ENCODE measurements at regions not wholly inside any gene's neighbourhood (a gene's known extent, or its start where the extent isn't known, plus 50 kb on each side); places are given as distances from the start of the nearest gene placed in this dataset.

DNA sequence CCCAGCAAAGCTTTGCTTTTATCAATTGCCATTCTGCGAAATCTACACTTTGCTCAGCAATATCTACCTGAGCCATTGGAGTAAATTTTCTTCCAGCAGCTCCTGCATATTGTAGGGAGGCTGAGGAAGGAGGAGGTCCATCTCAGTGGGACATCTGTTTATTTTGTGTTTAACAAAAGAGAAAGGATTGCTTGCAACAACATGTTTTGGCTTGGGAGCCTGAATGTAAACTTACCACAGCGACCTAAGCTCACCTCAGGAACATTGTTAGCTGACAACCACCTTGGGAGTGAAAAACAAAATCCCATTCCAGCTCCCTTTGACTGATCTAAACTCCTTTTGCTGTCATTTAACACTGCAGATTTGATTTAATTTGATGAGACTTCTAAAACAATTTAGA is 356.1 kb downstream of the SS18 start:
- H3K27me3 ChIP-seq (ENCODE audit: control insufficient read depth in 2 of 2, insufficient read depth in 2 of 2, low read length in 2 of 2), result no peaks in the 10 kb centered on the region
- no peaks in the 10 kb centered on the region for H3K4me1 ChIP-seq (ENCODE audit: control insufficient read depth in 2 of 2, insufficient read depth in 2 of 2, low read length in 2 of 2)
- H3K9me3 ChIP-seq (ENCODE audit: control insufficient read depth in 2 of 3, low read length in 3 of 3), result no peaks in the 10 kb centered on the region
- H3K4me3 ChIP-seq (ENCODE audit: low read length), result no peak overlapping the region
- Mint-ChIP-seq H3K9me3 (peaks cover 0 to 18% (median 10%) of the 10 kb centered on the region in 11 donors), H3K4me3 (no peak overlapping the region), H3K4me1 (no peaks in the 10 kb centered on the region), H3K27me3 (peaks cover 0 to 42% (median 18%) of the 10 kb centered on the region in 5 donors), H3K36me3 (no peaks in the 10 kb centered on the region), H3K27ac (no peak overlapping the region)
- DNase-seq, result no peak
- H3K27ac ChIP-seq (ENCODE audit: low read depth, low read length), result no peak overlapping the region
- ChIA-PET CTCF (no interaction called here), POLR2A (no interaction called here)
- H3K36me3 ChIP-seq (ENCODE audit: control insufficient read depth in 2 of 3, insufficient read depth in 3 of 3, low read length in 3 of 3), result no peaks in the 10 kb centered on the region
- no peak for ATAC-seq
- intact Hi-C loops (cut with micrococcal nuclease), result no loop called here

DNA sequence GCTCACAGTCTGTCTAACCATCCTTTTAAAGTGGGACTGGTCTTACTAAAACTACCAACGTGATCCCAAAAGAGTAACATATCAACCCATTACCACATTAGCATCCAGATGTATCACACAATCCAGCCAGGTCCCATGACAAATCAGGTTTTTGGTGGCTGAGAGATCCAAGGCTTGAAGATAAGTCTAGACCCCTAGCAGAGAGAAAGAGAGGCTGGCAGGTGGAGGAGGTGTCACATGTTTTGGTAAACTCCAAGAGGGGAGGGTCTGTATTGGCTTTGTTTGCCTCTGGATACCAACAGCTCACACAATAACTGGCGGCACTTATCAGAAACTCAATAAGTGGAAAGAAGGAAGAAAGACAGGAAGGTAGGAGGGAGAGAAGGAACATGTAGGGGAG is 357.6 kb downstream of the SS18 start:
- POLR2A ChIA-PET, result no interaction called here
- H3K27ac Mint-ChIP-seq, result no peak overlapping the region
- H3K27ac ChIP-seq (ENCODE audit: low read depth, low read length), result no peak overlapping the region

DNA sequence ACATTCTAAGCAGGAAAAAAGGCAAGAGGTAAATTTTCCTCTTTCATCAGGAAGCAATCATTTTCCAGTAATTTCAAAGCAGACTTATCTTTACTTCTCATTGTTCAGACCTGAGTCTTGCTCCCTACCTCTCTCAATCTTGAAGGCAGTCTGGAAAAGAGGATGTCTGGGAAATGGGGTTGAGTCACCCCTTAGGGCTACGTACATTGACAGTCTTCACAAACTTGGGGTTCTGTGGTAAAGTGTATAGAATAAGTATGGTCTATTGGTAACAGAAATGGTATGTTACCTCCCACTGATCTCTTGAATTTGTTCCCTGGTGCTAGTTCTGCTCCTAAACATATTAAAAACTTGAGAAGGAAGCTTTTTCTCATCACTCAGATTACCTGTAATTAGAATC is 361.3 kb downstream of the SS18 start:
- Mint-ChIP-seq H3K4me1 (no peaks in the 10 kb centered on the region), H3K27ac (no peak overlapping the region), H3K9me3 (peaks cover 0 to 22% (median 12%) of the 10 kb centered on the region in 11 donors), H3K27me3 (peaks cover 0 to 35% (median 34%) of the 10 kb centered on the region in 5 donors), H3K36me3 (no peaks in the 10 kb centered on the region), H3K4me3 (no peak overlapping the region)
- H3K27me3 ChIP-seq (ENCODE audit: control insufficient read depth in 2 of 2, insufficient read depth in 2 of 2, low read length in 2 of 2), result no peaks in the 10 kb centered on the region
- intact Hi-C loops (cut with micrococcal nuclease), result no loop called here
- CTCF ChIA-PET, result no interaction called here
- ATAC-seq (no peak), DNase-seq (no peak)
- H3K27ac ChIP-seq (ENCODE audit: low read depth, low read length), result no peak overlapping the region
- H3K4me1 ChIP-seq (ENCODE audit: control insufficient read depth in 2 of 2, insufficient read depth in 2 of 2, low read length in 2 of 2), result no peaks in the 10 kb centered on the region
- POLR2A ChIA-PET, result no interaction called here
- H3K4me3 ChIP-seq (ENCODE audit: low read length), result no peak overlapping the region
- H3K9me3 ChIP-seq (ENCODE audit: control insufficient read depth in 2 of 3, low read length in 3 of 3), result no peaks in the 10 kb centered on the region
- no peaks in the 10 kb centered on the region for H3K36me3 ChIP-seq (ENCODE audit: control insufficient read depth in 2 of 3, insufficient read depth in 3 of 3, low read length in 3 of 3)

More for the DNA sequence above, 357.6 kb downstream of the SS18 start:
- Mint-ChIP-seq H3K9me3 (peaks cover 0 to 22% (median 12%) of the 10 kb centered on the region in 11 donors), H3K27me3 (peaks cover 0 to 37% (median 18%) of the 10 kb centered on the region in 5 donors), H3K4me3 (no peak overlapping the region), H3K4me1 (no peaks in the 10 kb centered on the region), H3K36me3 (no peaks in the 10 kb centered on the region)
- DNase-seq (no peak), ATAC-seq (no peak)
- Histone ChIP-seq H3K4me1 (ENCODE audit: control insufficient read depth in 2 of 2, insufficient read depth in 2 of 2, low read length in 2 of 2) (no peaks in the 10 kb centered on the region), H3K36me3 (ENCODE audit: control insufficient read depth in 2 of 3, insufficient read depth in 3 of 3, low read length in 3 of 3) (no peaks in the 10 kb centered on the region), H3K4me3 (ENCODE audit: low read length) (no peak overlapping the region), H3K27me3 (ENCODE audit: control insufficient read depth in 2 of 2, insufficient read depth in 2 of 2, low read length in 2 of 2) (no peaks in the 10 kb centered on the region), H3K9me3 (ENCODE audit: control insufficient read depth in 2 of 3, low read length in 3 of 3) (no peaks in the 10 kb centered on the region)
- CTCF ChIA-PET, result no interaction called here
- intact Hi-C loops (cut with micrococcal nuclease), result no loop called here

DNA sequence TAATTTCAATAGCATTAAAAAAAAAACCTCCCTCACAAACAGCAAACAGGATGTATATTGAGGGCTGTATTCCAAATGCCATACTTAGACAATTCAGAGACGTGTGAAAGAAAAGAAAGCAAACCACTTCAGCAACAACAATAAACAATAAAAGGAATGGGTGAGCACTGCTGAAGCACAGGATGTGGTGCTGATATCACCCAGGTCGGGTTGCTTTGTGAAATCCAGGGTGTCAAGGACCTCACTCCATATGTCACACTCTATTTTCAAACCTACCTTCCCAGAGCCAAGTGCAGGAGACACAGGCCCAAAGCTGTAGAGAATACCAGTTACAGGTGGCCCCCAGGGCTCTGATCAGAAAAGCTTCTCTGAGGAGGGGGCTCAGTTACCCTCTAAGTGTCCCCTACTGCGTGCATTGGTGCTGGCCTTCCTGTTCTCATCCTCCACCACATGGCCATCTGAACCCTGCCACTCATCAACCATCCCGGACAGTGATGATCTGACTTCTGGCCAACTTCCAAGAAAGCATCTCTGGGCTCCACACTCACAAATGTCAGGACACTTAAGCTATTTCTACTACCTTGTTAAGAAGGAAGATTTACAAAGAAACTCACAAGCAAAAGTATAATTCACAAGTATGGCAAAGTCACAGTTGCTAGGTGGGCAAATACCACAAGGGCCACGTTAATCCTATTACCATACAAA is 363.0 kb downstream of the SS18 start:
- H3K27me3 ChIP-seq (ENCODE audit: control insufficient read depth in 2 of 2, insufficient read depth in 2 of 2, low read length in 2 of 2), result no peaks in the 10 kb centered on the region
- ATAC-seq (no peak), DNase-seq (no peak)
- H3K27ac ChIP-seq (ENCODE audit: low read depth, low read length), result no peak overlapping the region
- Mint-ChIP-seq H3K27ac (no peak overlapping the region), H3K27me3 (peaks cover 0 to 39% (median 34%) of the 10 kb centered on the region in 5 donors), H3K4me1 (no peaks in the 10 kb centered on the region), H3K9me3 (peaks cover 0 to 27% (median 15%) of the 10 kb centered on the region in 11 donors), H3K4me3 (no peak overlapping the region), H3K36me3 (no peaks in the 10 kb centered on the region)
- ChIA-PET CTCF (no interaction called here), POLR2A (no interaction called here)
- no peak overlapping the region for H3K4me3 ChIP-seq (ENCODE audit: low read length)
- no peaks in the 10 kb centered on the region for H3K9me3 ChIP-seq (ENCODE audit: control insufficient read depth in 2 of 3, low read length in 3 of 3)
- intact Hi-C loops (cut with micrococcal nuclease), result no loop called here
- H3K36me3 ChIP-seq (ENCODE audit: control insufficient read depth in 2 of 3, insufficient read depth in 3 of 3, low read length in 3 of 3), result no peaks in the 10 kb centered on the region
- H3K4me1 ChIP-seq (ENCODE audit: control insufficient read depth in 2 of 2, insufficient read depth in 2 of 2, low read length in 2 of 2), result no peaks in the 10 kb centered on the region

DNA sequence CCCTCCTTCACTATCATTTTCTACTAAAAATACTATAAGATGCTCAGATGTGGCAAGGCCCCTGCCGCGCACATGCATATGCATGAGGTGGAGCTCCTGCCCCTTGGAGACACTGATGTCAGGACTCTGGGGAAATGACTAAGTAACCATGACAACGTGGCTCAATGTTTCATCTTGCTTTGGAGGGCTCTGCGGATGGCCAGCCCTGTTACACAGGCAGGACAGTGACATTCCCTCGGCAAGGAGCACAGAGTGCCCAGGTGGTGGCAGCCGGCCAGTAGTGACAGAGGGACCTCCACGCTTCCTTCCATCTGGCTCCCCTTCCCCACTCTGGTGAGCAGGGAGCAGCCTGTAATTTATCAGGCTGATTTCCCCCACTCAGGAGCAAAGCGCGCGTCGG is 364.1 kb downstream of the SS18 start:
- Mint-ChIP-seq H3K27me3 (peaks cover 0 to 38% (median 31%) of the 10 kb centered on the region in 5 donors), H3K9me3 (peaks cover 0 to 24% (median 13%) of the 10 kb centered on the region in 11 donors), H3K4me3 (no peak overlapping the region), H3K36me3 (no peaks in the 10 kb centered on the region), H3K27ac (no peak overlapping the region), H3K4me1 (no peaks in the 10 kb centered on the region)
- no peak overlapping the region for H3K27ac ChIP-seq (ENCODE audit: low read depth, low read length)
- H3K9me3 ChIP-seq (ENCODE audit: control insufficient read depth in 2 of 3, low read length in 3 of 3), result no peaks in the 10 kb centered on the region
- H3K36me3 ChIP-seq (ENCODE audit: control insufficient read depth in 2 of 3, insufficient read depth in 3 of 3, low read length in 3 of 3), result no peaks in the 10 kb centered on the region
- POLR2A ChIA-PET, result no interaction called here
- ATAC-seq (no peak), DNase-seq (no peak)
- H3K4me3 ChIP-seq (ENCODE audit: low read length), result no peak overlapping the region
- CTCF ChIA-PET, result no interaction called here
- no peaks in the 10 kb centered on the region for H3K4me1 ChIP-seq (ENCODE audit: control insufficient read depth in 2 of 2, insufficient read depth in 2 of 2, low read length in 2 of 2)
- intact Hi-C loops (cut with micrococcal nuclease), result no loop called here
- no peaks in the 10 kb centered on the region for H3K27me3 ChIP-seq (ENCODE audit: control insufficient read depth in 2 of 2, insufficient read depth in 2 of 2, low read length in 2 of 2)

DNA sequence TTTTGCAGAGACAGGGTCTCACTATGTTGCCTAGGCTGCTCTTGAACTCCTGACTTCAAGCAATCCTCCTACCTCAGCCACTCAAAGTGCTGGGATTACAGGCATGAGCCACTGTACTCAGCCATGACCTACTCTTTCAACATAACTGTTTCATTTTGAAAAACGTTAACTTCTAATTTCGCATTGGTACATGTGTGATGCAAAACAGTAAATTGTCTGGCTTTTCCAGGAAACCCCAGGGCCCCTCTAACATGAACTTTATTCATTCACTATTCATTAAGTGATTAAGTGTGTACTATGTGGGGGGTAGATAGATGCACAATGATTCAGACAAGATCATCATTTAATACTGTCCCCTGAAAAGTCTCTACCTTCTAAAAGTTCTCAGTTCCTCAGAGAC is 364.9 kb downstream of the SS18 start:
- no peaks in the 10 kb centered on the region for H3K4me1 Mint-ChIP-seq
- peaks cover 0 to 34% (median 26%) of the 10 kb centered on the region in 5 donors for H3K27me3 Mint-ChIP-seq
- POLR2A ChIA-PET, result no interaction called here
- H3K9me3 ChIP-seq (ENCODE audit: control insufficient read depth in 2 of 3, low read length in 3 of 3), result no peaks in the 10 kb centered on the region
- CTCF ChIA-PET, result no interaction called here
- no peaks in the 10 kb centered on the region for H3K27me3 ChIP-seq (ENCODE audit: control insufficient read depth in 2 of 2, insufficient read depth in 2 of 2, low read length in 2 of 2)
- no peak overlapping the region for H3K27ac ChIP-seq (ENCODE audit: low read depth, low read length)
- intact Hi-C loops (cut with micrococcal nuclease), result no loop called here
- no peaks in the 10 kb centered on the region for H3K36me3 Mint-ChIP-seq
- H3K4me3 ChIP-seq (ENCODE audit: low read length), result no peak overlapping the region
- no peak overlapping the region for H3K4me3 Mint-ChIP-seq
- peaks cover 0 to 23% (median 11%) of the 10 kb centered on the region in 11 donors for H3K9me3 Mint-ChIP-seq
- no peak overlapping the region for H3K27ac Mint-ChIP-seq
- H3K36me3 ChIP-seq (ENCODE audit: control insufficient read depth in 2 of 3, insufficient read depth in 3 of 3, low read length in 3 of 3), result no peaks in the 10 kb centered on the region
- DNase-seq (no peak), ATAC-seq (no peak)
- H3K4me1 ChIP-seq (ENCODE audit: control insufficient read depth in 2 of 2, insufficient read depth in 2 of 2, low read length in 2 of 2), result no peaks in the 10 kb centered on the region

DNA sequence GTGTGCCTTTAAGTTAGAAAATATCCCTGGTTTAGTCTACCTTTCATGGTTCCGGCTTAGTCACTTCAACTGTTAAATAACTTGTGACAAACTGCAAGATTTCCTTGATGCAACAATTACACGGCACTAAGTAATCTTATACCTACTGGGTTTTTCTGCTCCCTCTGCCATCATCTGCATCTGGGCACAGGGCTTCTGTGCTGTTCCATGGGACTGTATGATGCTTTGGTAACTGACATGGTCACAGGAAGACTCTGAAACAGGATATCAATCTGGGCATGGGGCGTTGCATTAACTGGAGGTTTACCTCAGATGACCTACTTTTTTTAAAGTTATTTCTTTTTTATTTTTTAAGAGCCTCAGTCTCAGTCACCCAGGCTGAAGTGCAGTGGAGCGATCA is 365.4 kb downstream of the SS18 start:
- ATAC-seq, result no peak
- Histone ChIP-seq H3K9me3 (ENCODE audit: control insufficient read depth in 2 of 3, low read length in 3 of 3) (no peaks in the 10 kb centered on the region), H3K36me3 (ENCODE audit: control insufficient read depth in 2 of 3, insufficient read depth in 3 of 3, low read length in 3 of 3) (no peaks in the 10 kb centered on the region), H3K27ac (ENCODE audit: low read depth, low read length) (no peak overlapping the region), H3K4me3 (ENCODE audit: low read length) (no peak overlapping the region), H3K27me3 (ENCODE audit: control insufficient read depth in 2 of 2, insufficient read depth in 2 of 2, low read length in 2 of 2) (no peaks in the 10 kb centered on the region), H3K4me1 (ENCODE audit: control insufficient read depth in 2 of 2, insufficient read depth in 2 of 2, low read length in 2 of 2) (no peaks in the 10 kb centered on the region)
- Mint-ChIP-seq H3K4me1 (no peaks in the 10 kb centered on the region), H3K4me3 (no peak overlapping the region), H3K27me3 (peaks cover 0 to 34% (median 21%) of the 10 kb centered on the region in 5 donors), H3K36me3 (no peaks in the 10 kb centered on the region), H3K27ac (no peak overlapping the region), H3K9me3 (peaks cover 0 to 18% (median 7%) of the 10 kb centered on the region in 11 donors)
- DNase-seq, result no peak
- intact Hi-C loops (cut with micrococcal nuclease), result no loop called here
- ChIA-PET POLR2A (no interaction called here), CTCF (no interaction called here)

Data from naive thymus-derived CD4-positive, alpha-beta T cell (primary cell).